ENCODE measurements at regions not wholly inside any gene's neighbourhood (a gene's known extent, or its start where the extent isn't known, plus 50 kb on each side); places are given as distances from the start of the nearest gene placed in this dataset.

GRCh38 chr5:40406741-40407211, 272.9 kb upstream of the PTGER4 start:
- Histone ChIP-seq H3K4me1 (ENCODE audit: control insufficient read depth, extremely low read depth, insufficient read depth, low read length) (peaks cover 44% of the 10 kb centered on the region), H3K36me3 (ENCODE audit: control insufficient read depth in 2 of 2, extremely low read depth in 1 of 2, insufficient read depth in 2 of 2, low read length in 2 of 2) (no peaks in the 10 kb centered on the region), H3K27ac (ENCODE audit: control insufficient read depth, insufficient read depth, low read length) (no peak overlapping the region), H3K9ac (ENCODE audit: control insufficient read depth, extremely low read depth, insufficient read depth, low read length) (no peak overlapping the region), H3K4me3 (ENCODE audit: control insufficient read depth in 2 of 3, extremely low read depth in 1 of 3, insufficient read depth in 2 of 3, low read depth in 1 of 3, low read length in 3 of 3) (no peak overlapping the region), H2AFZ (ENCODE audit: control insufficient read depth, low read length) (no peak overlapping the region), H3K9me1 (ENCODE audit: control insufficient read depth, extremely low read depth, insufficient read depth, low read length) (no peaks in the 10 kb centered on the region), H3K27me3 (ENCODE audit: control insufficient read depth, extremely low read depth, insufficient read depth, low read length) (no peaks in the 10 kb centered on the region), H3K4me2 (ENCODE audit: control insufficient read depth, extremely low read depth, insufficient read depth, low read depth, low read length) (no peak overlapping the region), H3K9me3 (ENCODE audit: control insufficient read depth, low read depth, low read length) (no peaks in the 10 kb centered on the region), H4K20me1 (ENCODE audit: control insufficient read depth, extremely low read depth, insufficient read depth, low read length) (no peaks in the 10 kb centered on the region), H3K79me2 (ENCODE audit: control insufficient read depth, insufficient read depth, low read length) (no peaks in the 10 kb centered on the region)
- FAIRE-seq (no peak), DNase-seq (ENCODE audit: low read depth, low spot score) (no peak)
- dilution Hi-C loops (cut with MboI; ENCODE audit: extremely low pct_ligation_motif_present, low sequenced_read_pairs), result no loop called here
- TF ChIP-seq EZH2 (IDR thresholded peaks at IDR 0.05; ENCODE audit: low read length) (no peak), CTCF (optimal IDR thresholded peaks at IDR 0.05 in 1 of 3, IDR thresholded peaks at IDR 0.05 in 1 of 3, conservative IDR thresholded peaks at IDR 0.05 in 1 of 3; ENCODE audit: extremely low read depth in 1 of 3, insufficient read depth in 2 of 3, low read length in 3 of 3) (no peak)

- no peak for FAIRE-seq
- no peaks in the 10 kb centered on the region for H3K9me1 ChIP-seq (ENCODE audit: control insufficient read depth, extremely low read depth, insufficient read depth, low read length)
- no peaks in the 10 kb centered on the region for H3K27me3 ChIP-seq (ENCODE audit: control insufficient read depth, extremely low read depth, insufficient read depth, low read length)
- no peak overlapping the region for H2AFZ ChIP-seq (ENCODE audit: control insufficient read depth, low read length)
- H3K9ac ChIP-seq (ENCODE audit: control insufficient read depth, extremely low read depth, insufficient read depth, low read length), result no peak overlapping the region
- TF ChIP-seq EZH2 (IDR thresholded peaks at IDR 0.05; ENCODE audit: low read length), result no peak
- no peak for TF ChIP-seq CTCF (optimal IDR thresholded peaks at IDR 0.05 in 1 of 3, IDR thresholded peaks at IDR 0.05 in 1 of 3, conservative IDR thresholded peaks at IDR 0.05 in 1 of 3; ENCODE audit: extremely low read depth in 1 of 3, insufficient read depth in 2 of 3, low read length in 3 of 3)
- H3K9me3 ChIP-seq (ENCODE audit: control insufficient read depth, low read depth, low read length), result no peaks in the 10 kb centered on the region
- no peaks in the 10 kb centered on the region for H3K79me2 ChIP-seq (ENCODE audit: control insufficient read depth, insufficient read depth, low read length)
- H3K36me3 ChIP-seq (ENCODE audit: control insufficient read depth in 2 of 2, extremely low read depth in 1 of 2, insufficient read depth in 2 of 2, low read length in 2 of 2), result no peaks in the 10 kb centered on the region
- no peaks in the 10 kb centered on the region for H4K20me1 ChIP-seq (ENCODE audit: control insufficient read depth, extremely low read depth, insufficient read depth, low read length)
- H3K4me3 ChIP-seq (ENCODE audit: control insufficient read depth in 2 of 3, extremely low read depth in 1 of 3, insufficient read depth in 2 of 3, low read depth in 1 of 3, low read length in 3 of 3), result no peak overlapping the region
- dilution Hi-C loops (cut with MboI; ENCODE audit: extremely low pct_ligation_motif_present, low sequenced_read_pairs), result no loop called here
- no peak overlapping the region for H3K4me2 ChIP-seq (ENCODE audit: control insufficient read depth, extremely low read depth, insufficient read depth, low read depth, low read length)
- no peak overlapping the region for H3K27ac ChIP-seq (ENCODE audit: control insufficient read depth, insufficient read depth, low read length)
- peaks cover 44% of the 10 kb centered on the region for H3K4me1 ChIP-seq (ENCODE audit: control insufficient read depth, extremely low read depth, insufficient read depth, low read length)
- no peak for DNase-seq (ENCODE audit: low read depth, low spot score)
These were observed 273.5 kb upstream of the PTGER4 start for GRCh38 chr5:40405996-40406740.
